SU-DHL-6 (cell line): ENCODE measurements at regions not wholly inside any gene's neighbourhood (a gene's known extent, or its start where the extent isn't known, plus 50 kb on each side); places are given as distances from the start of the nearest gene placed in this dataset.

Experiments used
- H2AFZ ChIP-seq: fragments of 200-600 bp; sonication (generic); 2 replicates; pipeline ENCODE4 v1.6.1; 2014; ENCODE audit warnings: low read depth, mild to moderate bottlenecking, moderate library complexity, mixed read lengths, antibody characterized with exemption, low read length; ENCODE audit not compliant: severe bottlenecking
- H3F3A ChIP-seq: fragments of 200-600 bp; shearing (Covaris generic); 2 replicates; pipeline ENCODE4 v1.6.0; 2016; ENCODE audit warnings: antibody characterized with exemption, mild to moderate bottlenecking; ENCODE audit not compliant: insufficient read depth
- H3K27ac ChIP-seq: fragments of 200-600 bp; sonication (generic); 2 replicates; pipeline ENCODE4 v1.5.1; 2016; ENCODE audit warnings: low read depth, mild to moderate bottlenecking, low read length, moderate library complexity, mixed read lengths
- H3K27me3 ChIP-seq: fragments of 200-600 bp; sonication (generic), shearing (Covaris generic); 2 replicates; pipeline ENCODE4 v1.6.0; 2014; ENCODE audit warnings: mild to moderate bottlenecking, low read length
- H3K36me3 ChIP-seq: fragments of 200-600 bp; sonication (generic); 2 replicates; pipeline ENCODE4 v1.6.1; 2014; ENCODE audit warnings: mild to moderate bottlenecking, low read length, mixed read lengths
- H3K4me2 ChIP-seq: fragments of 300-600, 200-600 bp; shearing (Covaris generic), sonication (generic); 2 replicates; pipeline ENCODE4 v1.6.0; 2014; ENCODE audit warnings: low read length, low read depth, mild to moderate bottlenecking; ENCODE audit not compliant: poor library complexity, severe bottlenecking
- H3K4me3 ChIP-seq: fragments of 200-600 bp; sonication (generic); 2 replicates; pipeline ENCODE4 v1.5.1; 2014; ENCODE audit warnings: antibody characterized with exemption, low read length, mild to moderate bottlenecking, mixed read lengths; ENCODE audit not compliant: insufficient read depth, poor library complexity, severe bottlenecking
- H3K79me2 ChIP-seq: fragments of 200-600 bp; sonication (generic); 2 replicates; pipeline ENCODE4 v1.6.1; 2014; ENCODE audit warnings: mild to moderate bottlenecking, low read length, moderate library complexity; ENCODE audit not compliant: insufficient read depth
- H3K9ac ChIP-seq: fragments of 200-600 bp; sonication (generic); 2 replicates; pipeline ENCODE4 v1.7.0; 2014; ENCODE audit warnings: mild to moderate bottlenecking, low read length
- H3K9me2 ChIP-seq: fragments of 200-600 bp; sonication (generic); replicated peaks from 2 replicates; pipeline ENCODE4 v1.6.1; 2014; ENCODE audit warnings: low read length; ENCODE audit not compliant: insufficient read depth
- H3K9me3 ChIP-seq: fragments of 200-600 bp; sonication (generic); 2 replicates; pipeline ENCODE4 v1.6.1; 2014; ENCODE audit warnings: low read length, mixed read lengths; ENCODE audit not compliant: insufficient read depth
- H4K20me1 ChIP-seq: fragments of 200-600 bp; sonication (generic); 2 replicates; pipeline ENCODE4 v1.6.1; 2014; ENCODE audit warnings: low read depth, mild to moderate bottlenecking, antibody characterized with exemption, low read length, moderate library complexity, mixed read lengths
- EZH2phosphoT487 ChIP-seq: fragments of 200-600 bp; sonication (generic), shearing (Covaris generic); conservative IDR thresholded peaks from 2 replicates; pipeline ENCODE4 v1.6.1; 2018; ENCODE audit warnings: mild to moderate bottlenecking, antibody characterized with exemption, low read length, moderate library complexity, mixed read lengths
- TF ChIP-seq, protein P1 (sequence below): fragments of 200-600 bp; sonication (generic); IDR thresholded peaks from one replicate; pipeline ENCODE4 v1.5.1; 2017; ENCODE audit warnings: antibody characterized with exemption, mild to moderate bottlenecking, low read length, moderate library complexity; ENCODE audit not compliant: insufficient read depth, poor library complexity, severe bottlenecking

DNA sequence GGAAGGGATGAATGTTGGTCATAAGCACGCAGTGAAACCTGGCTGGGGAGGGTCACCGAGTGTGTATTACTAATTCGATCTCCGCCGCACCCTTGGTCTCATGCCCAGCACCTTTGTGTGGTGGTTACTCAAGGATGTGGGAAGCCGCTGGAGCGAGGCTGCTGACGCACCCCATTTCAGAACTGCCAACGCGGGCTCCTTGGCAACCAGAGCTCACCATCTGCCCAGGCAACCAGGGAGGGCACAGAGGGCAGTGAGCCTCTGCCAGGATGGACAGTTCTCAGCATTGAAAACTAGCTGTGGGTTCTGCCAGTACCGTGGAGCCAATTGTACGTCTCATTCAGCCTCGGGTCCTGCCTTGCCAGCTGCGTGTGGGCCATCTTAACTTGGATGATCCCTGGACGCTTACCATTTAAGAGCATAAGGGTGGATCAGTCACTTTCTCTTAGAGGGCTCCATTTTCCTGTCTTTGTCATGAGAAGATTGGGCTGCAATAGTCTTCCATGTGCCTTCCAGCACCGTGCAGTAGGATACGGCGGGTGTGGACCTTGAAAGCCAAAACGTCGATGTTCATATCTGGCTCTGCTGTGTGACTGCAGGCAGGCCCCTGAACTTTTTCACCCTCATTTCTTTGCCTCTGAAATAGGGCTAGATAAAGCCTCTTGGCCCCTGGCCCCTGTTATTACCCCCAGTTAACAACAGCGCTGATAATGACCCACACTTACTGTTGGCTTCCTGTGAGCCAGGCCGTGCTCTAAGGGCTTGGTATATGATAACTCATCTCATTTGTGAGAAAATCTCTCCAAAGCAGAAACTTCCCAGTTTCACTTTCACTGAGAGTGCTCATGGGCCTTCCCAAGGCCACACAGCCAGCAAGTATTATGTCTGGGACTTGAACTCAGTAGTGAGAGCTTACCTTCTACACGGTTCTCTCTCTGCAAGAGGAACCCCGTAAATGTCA lies 238.8 kb downstream of the OPA1 start:
- H3K4me3 ChIP-seq, result no peak overlapping the region
- no peaks in the 10 kb centered on the region for H3F3A ChIP-seq
- H3K4me2 ChIP-seq, result no peak overlapping the region
- H3K27ac ChIP-seq, result no peak overlapping the region
- TF ChIP-seq, protein P1, sequence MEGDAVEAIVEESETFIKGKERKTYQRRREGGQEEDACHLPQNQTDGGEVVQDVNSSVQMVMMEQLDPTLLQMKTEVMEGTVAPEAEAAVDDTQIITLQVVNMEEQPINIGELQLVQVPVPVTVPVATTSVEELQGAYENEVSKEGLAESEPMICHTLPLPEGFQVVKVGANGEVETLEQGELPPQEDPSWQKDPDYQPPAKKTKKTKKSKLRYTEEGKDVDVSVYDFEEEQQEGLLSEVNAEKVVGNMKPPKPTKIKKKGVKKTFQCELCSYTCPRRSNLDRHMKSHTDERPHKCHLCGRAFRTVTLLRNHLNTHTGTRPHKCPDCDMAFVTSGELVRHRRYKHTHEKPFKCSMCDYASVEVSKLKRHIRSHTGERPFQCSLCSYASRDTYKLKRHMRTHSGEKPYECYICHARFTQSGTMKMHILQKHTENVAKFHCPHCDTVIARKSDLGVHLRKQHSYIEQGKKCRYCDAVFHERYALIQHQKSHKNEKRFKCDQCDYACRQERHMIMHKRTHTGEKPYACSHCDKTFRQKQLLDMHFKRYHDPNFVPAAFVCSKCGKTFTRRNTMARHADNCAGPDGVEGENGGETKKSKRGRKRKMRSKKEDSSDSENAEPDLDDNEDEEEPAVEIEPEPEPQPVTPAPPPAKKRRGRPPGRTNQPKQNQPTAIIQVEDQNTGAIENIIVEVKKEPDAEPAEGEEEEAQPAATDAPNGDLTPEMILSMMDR, result no peak
- TF ChIP-seq EZH2phosphoT487, result no peak
- H3K27me3 ChIP-seq, result no peaks in the 10 kb centered on the region
- no peaks in the 10 kb centered on the region for H3K9me2 ChIP-seq
- no peaks in the 10 kb centered on the region for H4K20me1 ChIP-seq
- H2AFZ ChIP-seq, result no peak overlapping the region
- no peaks in the 10 kb centered on the region for H3K79me2 ChIP-seq
- no peak overlapping the region for H3K9ac ChIP-seq
- no peaks in the 10 kb centered on the region for H3K36me3 ChIP-seq
- no peaks in the 10 kb centered on the region for H3K9me3 ChIP-seq

DNA sequence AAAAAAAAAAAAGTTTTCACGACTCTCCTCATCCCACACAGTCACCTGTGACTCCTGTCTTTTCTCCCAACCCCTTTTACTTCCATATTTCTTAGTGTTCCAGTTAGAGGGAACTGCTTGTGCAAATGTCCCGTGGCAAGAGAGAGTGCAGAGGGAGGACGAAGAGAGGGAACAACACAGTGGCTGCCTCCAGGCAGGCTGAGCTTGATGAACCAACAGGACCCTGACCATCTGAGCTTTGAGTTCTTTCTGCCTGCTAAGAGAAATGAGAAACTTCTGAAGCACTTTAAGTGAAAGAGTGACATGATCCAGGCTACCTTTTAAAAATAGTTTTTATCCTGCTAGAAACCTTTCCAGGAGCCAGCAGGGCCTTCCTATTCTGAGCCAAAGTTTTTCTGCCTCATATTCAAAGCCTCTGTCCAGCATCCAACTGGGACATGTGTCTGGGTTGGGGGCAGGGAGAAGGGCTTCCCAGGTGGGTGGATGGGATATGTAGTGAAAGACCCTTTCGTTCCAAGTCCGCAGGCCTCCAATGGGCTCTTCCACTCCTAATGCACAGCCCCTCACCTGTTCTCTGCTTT lies 239.9 kb downstream of the OPA1 start:
- Histone ChIP-seq H3K9ac (no peak overlapping the region), H4K20me1 (no peaks in the 10 kb centered on the region), H3K79me2 (no peaks in the 10 kb centered on the region), H3K4me2 (no peak overlapping the region), H3K27ac (no peak overlapping the region), H3K9me2 (no peaks in the 10 kb centered on the region), H3K36me3 (no peaks in the 10 kb centered on the region), H3K27me3 (no peaks in the 10 kb centered on the region), H2AFZ (no peak overlapping the region), H3F3A (no peaks in the 10 kb centered on the region), H3K9me3 (no peaks in the 10 kb centered on the region), H3K4me3 (no peak overlapping the region)
- TF ChIP-seq EZH2phosphoT487, result no peak
- TF ChIP-seq, protein P1, result no peak

DNA sequence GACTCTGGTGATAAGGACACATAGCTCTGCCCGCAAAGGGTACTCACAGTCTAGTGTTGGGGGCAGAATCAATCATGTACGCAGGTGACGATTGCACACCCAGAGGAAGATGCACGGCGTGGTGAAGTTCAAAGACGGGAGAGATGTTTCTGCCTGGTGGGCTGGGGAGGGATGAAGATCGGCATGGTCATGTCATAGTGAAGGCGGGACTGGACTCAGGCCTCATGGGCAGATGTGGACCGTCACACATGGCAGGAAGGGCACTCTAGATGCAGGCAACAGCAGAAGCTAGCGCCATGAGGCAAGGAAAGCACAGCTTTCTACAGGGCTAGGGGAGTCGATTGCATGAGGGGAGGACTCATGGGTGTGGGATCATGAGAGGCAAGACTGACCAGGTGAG lies 240.6 kb downstream of the OPA1 start:
- Histone ChIP-seq H2AFZ (no peak overlapping the region), H4K20me1 (no peaks in the 10 kb centered on the region), H3K79me2 (no peaks in the 10 kb centered on the region), H3K27me3 (no peaks in the 10 kb centered on the region), H3K9ac (no peak overlapping the region), H3K27ac (no peak overlapping the region), H3K9me2 (no peaks in the 10 kb centered on the region), H3K4me2 (no peak overlapping the region), H3K36me3 (no peaks in the 10 kb centered on the region), H3K4me3 (no peak overlapping the region), H3F3A (no peaks in the 10 kb centered on the region), H3K9me3 (no peaks in the 10 kb centered on the region)
- TF ChIP-seq EZH2phosphoT487, result no peak
- TF ChIP-seq, protein P1, result no peak
